HG03095 (cell line): ENCODE measurements at regions not wholly inside any gene's neighbourhood (a gene's known extent, or its start where the extent isn't known, plus 50 kb on each side); places are given as distances from the start of the nearest gene placed in this dataset.
"Not testable (repeated sequence)": the region's sequence is repeated elsewhere in the genome, so short reads cannot be mapped to it uniquely, and the experiment has no call there.

Source experiments
- ATAC-seq: cut with Tn5 transposase; IDR thresholded peaks from one replicate; pipeline ENCODE4 v1.9.1; 2021; ENCODE audit warnings: moderate library complexity; ENCODE audit not compliant: unreplicated experiment

- no peak for ATAC-seq
Measured at GRCh38 chr2:122266636-122267035, 511.2 kb downstream of the TSN start.

DNA sequence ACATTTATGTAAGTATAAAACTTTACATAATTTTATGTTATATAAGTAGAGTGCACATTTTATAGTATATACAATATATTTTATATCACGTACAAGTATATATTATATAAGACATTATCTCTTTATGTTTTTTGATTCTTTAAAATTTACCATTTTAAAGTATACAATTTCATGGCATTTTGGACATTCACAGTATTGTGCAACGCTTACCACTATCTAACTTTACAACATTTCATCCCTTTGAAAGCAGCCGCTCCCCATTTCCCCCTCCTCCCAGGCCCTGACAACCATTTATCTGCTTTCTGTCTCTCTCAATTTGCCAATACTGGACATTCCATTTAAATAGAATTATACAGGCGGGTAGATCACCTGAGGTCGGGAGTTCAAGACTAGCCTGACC lies 512.5 kb downstream of the TSN start:
- no peak for ATAC-seq

- no peak for ATAC-seq
Measured at GRCh38 chr2:122273785-122274419, 518.5 kb downstream of the TSN start.

DNA sequence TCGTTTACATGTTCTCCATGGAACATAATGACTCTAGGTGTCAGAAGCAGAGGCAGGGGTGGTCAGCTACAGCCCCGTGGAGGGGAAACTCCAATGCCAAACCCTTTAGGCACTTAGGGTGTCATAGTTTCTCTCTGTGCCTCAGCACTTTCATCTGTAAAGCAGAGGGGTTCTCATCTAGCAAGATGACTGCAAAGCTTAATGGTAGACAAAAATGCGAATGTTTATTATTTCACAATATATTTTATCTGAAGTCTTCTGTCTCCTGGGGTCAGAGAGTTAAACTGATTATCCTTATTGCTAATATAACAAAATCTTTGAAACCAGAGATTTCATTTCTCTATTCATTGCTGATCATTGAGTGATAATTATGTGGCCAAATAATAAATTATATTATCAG lies 522.5 kb downstream of the TSN start:
- ATAC-seq = no peak

GRCh38 chr2:122300758-122301157 lies 545.3 kb downstream of the TSN start:
- ATAC-seq = no peak

GRCh38 chr2:122307763-122308162 lies 552.3 kb downstream of the TSN start:
- no peak for ATAC-seq

GRCh38 chr2:122315306-122315705 lies 559.9 kb downstream of the TSN start:
- no peak for ATAC-seq

DNA sequence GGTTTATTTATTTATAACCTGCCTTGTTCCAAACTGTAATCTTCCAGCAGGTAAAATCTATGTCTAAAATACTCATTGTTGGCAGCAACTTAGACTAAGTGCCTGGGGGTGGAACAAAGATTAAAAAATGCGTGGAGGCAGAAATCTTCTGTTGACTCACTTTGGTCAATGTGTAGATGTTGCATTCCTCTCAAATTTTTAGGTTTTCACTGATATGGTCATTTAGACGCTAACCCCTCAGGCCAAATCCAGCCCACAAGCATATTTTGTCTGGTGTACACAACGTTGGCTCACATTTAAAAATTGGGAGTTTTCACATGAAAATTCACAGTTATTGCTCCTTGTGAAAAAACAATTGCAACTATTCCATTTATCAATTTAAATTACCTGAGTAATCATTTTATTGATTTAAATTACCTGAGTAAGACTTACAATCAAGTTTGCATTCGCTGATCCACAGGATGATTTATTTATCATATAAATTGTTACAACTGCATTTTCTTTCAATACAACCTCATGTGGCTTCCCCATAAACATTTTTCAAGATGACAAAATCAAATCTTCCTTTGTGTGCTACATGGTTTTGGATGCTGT lies 564.2 kb downstream of the TSN start:
- no peak for ATAC-seq

- no peak for ATAC-seq
Measured at GRCh38 chr2:122322815-122323214, 567.4 kb downstream of the TSN start.

DNA sequence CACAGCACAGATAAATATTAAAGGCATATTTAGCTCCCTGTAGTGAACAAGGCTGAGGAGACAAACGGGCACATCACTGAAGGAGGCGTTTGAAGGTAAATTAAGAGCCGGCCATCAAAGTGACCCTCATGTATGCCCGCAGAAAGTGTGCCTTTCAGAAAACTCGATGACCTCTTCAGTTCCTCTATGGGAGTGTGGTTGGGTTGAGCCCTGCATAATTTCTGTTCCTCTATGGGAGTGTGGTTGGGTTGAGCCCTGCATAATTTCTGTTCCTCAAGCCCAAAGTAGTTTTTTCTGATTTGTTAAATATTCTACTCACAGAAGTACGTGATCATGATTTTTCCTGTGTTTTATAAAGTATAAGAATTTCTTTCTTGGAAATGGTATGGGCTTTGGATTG lies 568.5 kb downstream of the TSN start:
- no peak for ATAC-seq

DNA sequence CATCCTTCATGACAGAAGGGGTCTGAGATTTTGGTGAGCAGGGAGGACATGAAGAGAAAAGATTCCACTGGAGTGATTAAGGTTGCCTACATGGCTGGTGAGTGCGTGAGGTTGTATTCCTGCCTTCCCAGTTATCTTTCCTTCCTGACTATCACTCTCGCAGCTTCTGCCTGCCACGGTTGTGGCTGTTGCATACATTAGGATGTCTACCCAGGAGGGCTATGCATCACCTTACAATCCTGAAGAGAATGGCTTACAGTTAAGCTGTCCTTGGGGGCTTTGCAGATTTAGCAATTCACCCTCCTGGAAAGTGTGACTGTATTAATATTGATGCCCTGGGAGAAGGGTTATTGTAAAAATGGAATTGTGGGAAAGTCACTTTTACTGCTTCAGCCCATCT lies 571.0 kb downstream of the TSN start:
- ATAC-seq = no peak

DNA sequence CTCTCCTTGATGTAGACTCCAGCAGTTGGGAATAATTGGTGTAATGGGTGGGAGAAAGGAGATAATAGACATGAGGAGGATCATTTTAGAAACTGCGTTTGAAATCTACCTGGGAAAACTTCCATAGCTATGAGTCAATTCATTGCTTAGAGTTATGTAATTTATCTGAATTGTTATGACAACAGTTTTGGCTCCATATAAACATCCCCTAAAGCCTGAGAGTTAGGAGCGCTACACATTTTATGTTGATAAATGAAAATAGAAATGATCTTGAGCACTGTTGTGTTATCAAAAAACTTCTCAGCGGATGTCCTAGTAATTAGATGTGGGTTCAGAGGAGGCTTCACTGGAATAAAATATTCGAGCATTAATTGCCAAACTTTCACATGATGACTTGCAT lies 573.4 kb downstream of the TSN start:
- no peak for ATAC-seq

- no peak for ATAC-seq
Measured at GRCh38 chr2:122329278-122329677, 573.8 kb downstream of the TSN start.

DNA sequence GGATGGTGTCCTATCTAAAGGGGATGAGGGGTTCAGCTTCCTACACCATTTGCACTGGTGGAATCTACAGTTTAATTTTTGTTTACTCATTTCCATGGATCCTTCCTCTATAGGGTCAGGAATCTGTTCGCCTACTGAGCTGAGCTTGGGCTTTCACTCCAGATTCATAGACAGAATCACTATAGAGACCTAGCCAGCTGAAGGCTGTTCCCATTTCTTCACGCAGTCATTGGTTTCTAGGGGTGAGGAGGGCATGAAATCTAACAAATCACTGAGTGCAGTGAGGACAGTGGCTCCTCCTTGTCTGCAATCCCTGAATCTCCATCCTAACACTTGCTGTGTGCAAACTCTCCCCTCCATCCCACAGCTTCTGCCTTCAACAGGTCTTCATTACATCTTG lies 578.5 kb downstream of the TSN start:
- ATAC-seq = no peak

GRCh38 chr2:122338000-122338399 lies 582.5 kb downstream of the TSN start:
- ATAC-seq = no peak

DNA sequence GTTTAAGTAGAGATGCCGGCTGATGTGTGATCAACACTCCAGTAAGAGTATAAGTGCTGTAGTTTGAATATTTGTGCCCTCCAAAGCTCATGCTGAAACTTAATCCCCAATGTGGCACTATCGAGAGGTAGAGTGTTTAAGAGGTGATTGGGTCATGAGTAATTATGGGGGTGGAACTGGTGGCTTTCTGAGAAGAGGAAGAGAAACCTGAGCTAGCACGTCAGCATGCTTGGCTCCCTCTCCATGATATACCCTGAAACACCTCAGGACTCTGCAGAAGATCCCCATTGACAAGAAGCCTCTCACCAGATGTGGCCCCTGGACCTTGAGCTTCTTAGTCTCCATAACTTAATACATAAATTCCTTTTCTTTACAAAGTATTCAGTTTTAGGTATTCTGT lies 584.8 kb downstream of the TSN start:
- peak; percentile 94 for ATAC-seq

- peak; percentile 27 for ATAC-seq
Measured at GRCh38 chr2:122341007-122341406, 585.6 kb downstream of the TSN start.

GRCh38 chr2:122352151-122352550 lies 596.7 kb downstream of the TSN start:
- ATAC-seq = not testable (repeated sequence)

- no peak for ATAC-seq
Measured at GRCh38 chr2:122357998-122358397, 602.5 kb downstream of the TSN start.

GRCh38 chr2:122358729-122359128 lies 603.3 kb downstream of the TSN start:
- no peak for ATAC-seq

DNA sequence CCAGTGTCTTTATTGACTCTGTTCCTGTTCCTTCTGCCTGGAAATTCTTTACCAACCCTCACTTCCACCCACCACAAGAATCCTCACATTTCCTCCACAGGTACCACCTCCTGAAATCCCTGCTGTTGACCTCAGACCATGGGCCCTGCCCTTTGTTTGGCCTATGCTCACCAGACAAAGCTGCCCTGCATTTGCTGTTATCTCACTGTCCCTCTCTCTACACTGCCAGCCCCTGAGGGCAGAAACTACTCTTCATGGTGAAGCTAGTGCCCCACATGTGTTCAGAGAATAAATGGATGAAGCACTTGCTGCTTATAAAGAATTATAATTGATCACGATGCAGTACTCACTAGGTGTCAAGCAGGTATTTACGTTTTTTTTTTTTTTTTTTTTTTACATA lies 608.4 kb downstream of the TSN start:
- ATAC-seq = no peak

- no peak for ATAC-seq
Measured at GRCh38 chr2:122366427-122366826, 611.0 kb downstream of the TSN start.
